DND-41 (cell line): ENCODE measurements at regions not wholly inside any gene's neighbourhood (a gene's known extent, or its start where the extent isn't known, plus 50 kb on each side); places are given as distances from the start of the nearest gene placed in this dataset.

Source experiments
- CTCF ChIP-seq: IDR thresholded peaks from 2 replicates; pipeline ENCODE4 v1.5.1; 2012; ENCODE audit warnings: borderline replicate concordance, low read length, moderate library complexity, mild to moderate bottlenecking; ENCODE audit not compliant: poor library complexity, severe bottlenecking; ENCODE audit errors: extremely low read depth
- EZH2 ChIP-seq: IDR thresholded peaks from 3 replicates; pipeline ENCODE4 v1.6.1; 2012; ENCODE audit warnings: borderline replicate concordance, low read depth, mild to moderate bottlenecking, moderate library complexity, low read length, inconsistent platforms; ENCODE audit not compliant: severe bottlenecking

- TF ChIP-seq CTCF (no peak), EZH2 (no peak)
Measured at GRCh38 chr2:220302756-220303155, 675.3 kb downstream of the SLC4A3 start.
